IPS-NIHi7 (cell line): ENCODE measurements at regions not wholly inside any gene's neighbourhood (a gene's known extent, or its start where the extent isn't known, plus 50 kb on each side); places are given as distances from the start of the nearest gene placed in this dataset.

ENCODE experiments used
- DNase-seq: peaks from one replicate; pipeline ENCODE4 v3.0.0; 2012; ENCODE audit warnings: mixed read lengths; ENCODE audit errors: extremely low spot score

- DNase-seq, result no peak
Measured at GRCh38 chr2:6518361-6518760, 347.3 kb downstream of the CMPK2 start.

DNA sequence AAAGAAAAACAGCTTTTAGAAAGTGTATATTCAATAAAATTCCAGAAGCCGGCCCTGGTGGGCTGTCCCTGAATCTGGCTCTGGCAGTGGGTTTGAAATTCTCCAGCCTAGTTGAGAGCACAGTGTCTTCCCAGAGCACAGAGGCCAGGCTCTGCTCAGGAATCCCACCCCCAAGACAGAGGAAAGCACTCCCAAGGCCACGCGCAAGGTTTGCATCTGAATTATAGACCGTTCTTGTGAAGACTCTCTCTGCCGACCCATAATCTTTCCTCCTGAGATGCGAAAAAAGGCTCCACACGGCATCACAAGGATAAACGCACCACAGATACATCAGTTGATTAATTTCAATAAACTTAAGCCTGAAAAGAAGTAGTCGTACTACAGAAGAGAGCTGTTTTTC is 342.2 kb downstream of the CMPK2 start:
- no peak for DNase-seq

GRCh38 chr2:6524691-6525474 is 340.8 kb downstream of the CMPK2 start:
- no peak for DNase-seq

DNA sequence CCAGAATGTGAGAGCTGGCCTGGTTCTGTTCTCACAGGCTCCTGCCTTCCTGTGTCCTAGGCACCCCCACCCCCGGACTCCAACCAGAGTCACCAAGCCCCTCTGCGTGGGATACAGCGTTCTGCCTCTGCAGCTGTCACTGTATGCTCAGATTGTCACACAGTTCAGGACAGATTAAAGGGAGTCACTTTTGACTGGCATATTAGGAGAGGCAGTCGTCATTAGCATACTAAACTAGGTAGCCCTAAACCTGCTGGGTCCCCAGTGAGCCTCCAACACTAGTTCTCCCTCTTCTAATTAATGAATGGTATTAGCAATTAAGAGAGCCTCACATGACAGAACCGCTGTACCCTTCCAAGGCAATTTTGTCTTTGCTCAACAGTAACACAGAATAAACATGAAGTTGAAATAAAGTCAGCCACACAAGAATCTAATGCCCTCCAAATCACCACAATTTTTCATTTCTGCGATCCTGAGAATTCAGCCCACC is 340.2 kb downstream of the CMPK2 start:
- no peak for DNase-seq

- peak; percentile 39 for DNase-seq
Measured at GRCh38 chr2:6526093-6526824, 339.4 kb downstream of the CMPK2 start.

DNA sequence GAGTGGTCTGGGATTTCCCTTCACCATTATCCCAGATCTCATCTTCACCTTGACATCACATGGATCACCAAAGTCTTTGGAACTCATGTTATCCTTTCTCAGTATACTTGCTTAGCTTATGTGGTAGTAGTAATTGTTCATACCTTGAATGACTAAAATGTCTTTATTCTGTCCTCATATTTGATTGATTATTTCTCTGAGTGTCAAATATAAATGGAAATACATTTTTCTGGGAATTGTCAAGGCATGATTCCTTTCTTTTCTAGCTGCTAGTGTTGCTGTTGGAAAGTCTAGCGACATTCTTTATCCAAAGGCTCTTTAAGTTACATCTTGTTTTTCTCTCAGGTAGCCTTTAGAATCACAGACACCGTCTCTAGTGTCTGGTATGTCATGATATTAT is 334.4 kb downstream of the CMPK2 start:
- no peak for DNase-seq

DNA sequence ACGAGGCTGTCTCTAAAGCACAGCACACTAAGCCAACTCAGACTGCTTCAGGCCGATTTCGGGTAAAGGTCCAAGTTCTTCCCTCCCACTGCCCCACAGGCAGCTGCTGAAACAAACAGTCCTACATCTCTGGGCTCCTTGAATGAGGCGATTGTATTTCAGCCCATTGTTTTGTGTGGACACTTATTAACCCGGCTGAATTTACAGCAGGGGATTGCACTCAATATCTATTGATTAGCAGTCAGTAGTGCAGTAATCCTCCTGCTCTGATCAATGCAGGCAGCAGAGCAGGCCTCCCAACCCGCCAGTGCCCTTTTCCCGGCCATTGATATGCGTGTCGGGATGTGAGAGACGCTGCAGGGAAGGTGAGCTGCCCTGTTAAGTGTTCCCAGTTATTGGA is 330.1 kb downstream of the CMPK2 start:
- DNase-seq, result no peak

DNA sequence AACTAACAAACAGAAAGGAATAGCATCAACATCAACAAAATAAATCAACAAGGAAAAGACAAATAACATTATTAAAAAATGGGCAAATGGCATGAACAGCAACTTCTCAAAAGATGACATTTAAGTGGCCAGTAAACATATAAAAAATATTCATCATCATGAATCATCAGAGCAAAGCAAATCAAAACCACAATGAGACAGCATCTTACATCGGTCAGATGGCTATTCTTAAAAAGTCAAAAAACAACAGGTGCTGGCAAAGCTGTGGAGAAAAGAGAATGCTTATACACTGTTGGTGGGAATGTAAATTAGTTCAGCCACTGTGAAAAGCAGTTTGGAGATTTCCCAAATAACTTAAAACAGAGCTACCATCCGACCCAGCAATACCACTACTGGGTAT is 327.1 kb downstream of the CMPK2 start:
- no peak for DNase-seq

- no peak for DNase-seq
Measured at GRCh38 chr2:6545336-6545735, 320.4 kb downstream of the CMPK2 start.

GRCh38 chr2:6545795-6546194 is 319.9 kb downstream of the CMPK2 start:
- no peak for DNase-seq

- no peak for DNase-seq
Measured at GRCh38 chr2:6554466-6554865, 311.2 kb downstream of the CMPK2 start.

- no peak for DNase-seq
Measured at GRCh38 chr2:6556755-6557154, 309.0 kb downstream of the CMPK2 start.

DNA sequence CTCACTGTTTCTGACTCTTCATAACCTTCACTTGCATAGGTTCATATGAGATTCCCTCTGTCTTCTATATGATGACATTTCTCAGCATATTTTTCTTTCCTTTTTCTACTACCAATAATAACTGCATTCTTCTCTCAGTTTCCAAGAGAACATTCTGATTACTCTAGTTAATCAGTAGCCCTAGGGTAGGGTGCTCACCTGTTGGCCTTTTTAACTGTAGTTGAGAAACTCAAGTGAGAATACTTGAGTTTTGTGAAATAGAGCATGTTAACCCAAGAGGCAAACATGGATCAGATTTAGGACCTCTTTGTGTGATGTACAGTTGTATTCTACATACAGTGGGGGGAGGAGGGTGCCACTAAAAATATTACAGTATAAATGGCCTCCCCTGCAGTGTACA is 308.0 kb downstream of the CMPK2 start:
- no peak for DNase-seq

GRCh38 chr2:6562771-6563170 is 302.9 kb downstream of the CMPK2 start:
- no peak for DNase-seq

GRCh38 chr2:6564326-6564725 is 301.4 kb downstream of the CMPK2 start:
- DNase-seq, result no peak

DNA sequence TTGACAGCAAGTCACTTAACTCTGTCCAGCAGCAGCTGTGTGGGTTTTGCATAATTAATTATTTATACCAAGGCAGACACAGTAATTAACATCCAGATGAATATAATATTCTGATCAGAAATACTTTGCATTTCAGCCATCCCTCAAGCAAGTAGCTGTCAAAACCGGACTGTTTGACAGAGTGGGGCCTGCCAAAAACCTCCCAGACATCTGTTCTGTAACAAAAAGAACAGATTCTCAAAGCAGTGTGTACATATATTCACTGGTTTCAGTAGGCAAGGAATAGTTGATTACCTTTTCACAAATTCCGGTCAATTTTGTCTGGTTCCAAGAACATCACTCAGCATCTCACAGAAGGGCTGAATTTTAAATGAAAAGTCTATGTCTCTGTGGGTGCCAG is 291.6 kb downstream of the CMPK2 start:
- DNase-seq, result no peak

- no peak for DNase-seq
Measured at GRCh38 chr2:6576302-6576701, 289.4 kb downstream of the CMPK2 start.

DNA sequence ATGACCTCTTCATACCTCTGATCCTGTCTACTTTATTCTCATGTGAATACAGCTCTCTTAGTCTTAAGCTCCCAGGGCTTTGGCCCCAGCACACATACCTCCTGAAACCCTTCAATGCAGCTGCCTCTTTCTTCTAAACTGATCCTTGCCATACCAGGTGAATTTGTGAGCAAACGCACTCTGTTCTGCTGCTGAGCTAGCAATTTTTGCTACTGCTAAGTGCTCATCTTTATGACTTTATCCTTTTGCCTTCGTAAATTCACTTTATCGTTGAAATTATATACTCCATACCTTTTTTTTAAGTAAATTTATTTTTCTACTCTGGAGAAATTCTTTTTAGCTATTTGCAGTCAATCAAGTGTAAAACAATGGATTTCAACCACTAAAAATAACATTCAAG is 287.7 kb downstream of the CMPK2 start:
- no peak for DNase-seq

DNA sequence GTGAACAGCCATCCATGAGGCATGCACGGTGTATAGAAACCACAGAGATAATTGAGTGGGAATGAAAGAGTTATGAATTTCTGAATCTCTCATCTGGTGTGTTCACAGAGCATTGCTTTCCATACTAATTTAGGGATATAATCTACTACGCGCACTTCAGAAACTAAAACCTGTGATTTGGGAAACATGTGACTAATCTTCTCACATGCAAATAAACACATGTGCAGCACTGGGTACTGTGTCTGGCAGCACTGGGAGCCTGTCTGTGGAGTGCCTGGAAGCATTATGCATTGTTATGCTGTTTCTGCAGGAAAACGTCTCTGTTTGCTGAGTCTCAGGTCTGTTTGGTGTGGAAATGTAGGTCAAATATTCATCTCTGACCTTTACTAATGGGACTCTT is 287.3 kb downstream of the CMPK2 start:
- no peak for DNase-seq

GRCh38 chr2:6579281-6579680 is 286.4 kb downstream of the CMPK2 start:
- DNase-seq, result no peak

DNA sequence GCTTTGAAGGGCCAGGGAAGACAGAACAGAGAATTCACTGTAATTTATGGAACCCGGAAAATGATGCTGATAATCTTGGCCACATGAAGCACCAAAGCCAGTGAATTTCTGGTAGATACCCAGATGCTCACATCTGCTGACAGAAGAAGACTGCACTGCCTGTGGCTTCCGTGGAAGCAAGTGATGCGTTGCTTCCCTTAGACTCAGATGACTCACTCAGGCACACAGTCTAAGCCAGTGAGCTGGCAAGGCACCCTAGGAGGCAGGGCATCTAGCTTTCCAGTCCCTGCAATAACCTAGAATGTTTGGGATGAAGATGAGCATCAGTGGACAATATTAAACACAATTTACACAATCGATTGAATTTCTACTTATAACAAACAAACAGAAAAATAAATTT is 284.7 kb downstream of the CMPK2 start:
- DNase-seq, result no peak

GRCh38 chr2:6589150-6589549 is 276.6 kb downstream of the CMPK2 start:
- DNase-seq, result no peak

GRCh38 chr2:6590442-6590841 is 275.3 kb downstream of the CMPK2 start:
- no peak for DNase-seq
